ENCODE measurements at regions not wholly inside any gene's neighbourhood (a gene's known extent, or its start where the extent isn't known, plus 50 kb on each side); places are given as distances from the start of the nearest gene placed in this dataset.

- CTCF ChIA-PET (ENCODE audit: partially characterized antibody) = interaction anchor here (0.6 to 2.4 kb wide), 4 partner anchors 24 to 373 kb away, joined by 3 to 10 read pairs (median 6); no protein-coding TSS in a partner anchor
- Histone ChIP-seq H3K9ac (replicated peaks in 1 of 4; ENCODE audit: extremely low read depth in 1 of 4, low read depth in 3 of 4, low read length in 3 of 4) (no peak overlapping the region), H3K36me3 (ENCODE audit: control insufficient read depth in 2 of 4, insufficient read depth in 4 of 4, low read length in 3 of 4) (no peaks in the 10 kb centered on the region)
- no peak for TF ChIP-seq CTCF (IDR thresholded peaks at IDR 0.05; ENCODE audit: control extremely low read depth in 1 of 3, insufficient read depth in 1 of 3, low read depth in 1 of 3, low read length in 3 of 3)
- no peak for TF ChIP-seq RAD21 (IDR thresholded peaks at IDR 0.05 in 1 of 2, conservative IDR thresholded peaks at IDR 0.05 in 1 of 2; ENCODE audit: low read depth in 2 of 2, low read length in 2 of 2)
- TF ChIP-seq POLR2AphosphoS5 (IDR thresholded peaks at IDR 0.05; ENCODE audit: low read depth, low read length) = no peak
- no peak for TF ChIP-seq EP300 (IDR thresholded peaks at IDR 0.05; ENCODE audit: borderline replicate concordance in 1 of 2, low read depth in 2 of 2, low read length in 2 of 2)
- TF ChIP-seq KDM5A (IDR thresholded peaks at IDR 0.05; ENCODE audit: low read length) = no peak
- TF ChIP-seq HDAC6 (IDR thresholded peaks at IDR 0.05; ENCODE audit: low read depth, low read length) = no peak
- no peak for TF ChIP-seq POU5F1 (IDR thresholded peaks at IDR 0.05; ENCODE audit: low read depth, low read length)
- TF ChIP-seq, protein P1, sequence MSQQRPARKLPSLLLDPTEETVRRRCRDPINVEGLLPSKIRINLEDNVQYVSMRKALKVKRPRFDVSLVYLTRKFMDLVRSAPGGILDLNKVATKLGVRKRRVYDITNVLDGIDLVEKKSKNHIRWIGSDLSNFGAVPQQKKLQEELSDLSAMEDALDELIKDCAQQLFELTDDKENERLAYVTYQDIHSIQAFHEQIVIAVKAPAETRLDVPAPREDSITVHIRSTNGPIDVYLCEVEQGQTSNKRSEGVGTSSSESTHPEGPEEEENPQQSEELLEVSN (IDR thresholded peaks at IDR 0.05) = no peak
- no peak for TF ChIP-seq CHD2 (IDR thresholded peaks at IDR 0.05; ENCODE audit: low read length)
- no peak for TF ChIP-seq SIRT6 (IDR thresholded peaks at IDR 0.05; ENCODE audit: low read length)
These were observed 208.9 kb downstream of the PAH start for GRCh38 chr12:102708108-102708507.

More at GRCh38 chr12:102708108-102708507, 208.9 kb downstream of the PAH start:
- H2BK20ac ChIP-seq (ENCODE audit: low read length) = no peak overlapping the region
- no peak for DNase-seq (ENCODE audit: low read depth in 1 of 2, low spot score in 2 of 2)
- no peak overlapping the region for H4K91ac ChIP-seq (replicated peaks; ENCODE audit: insufficient read length, low read length)
- no peak overlapping the region for H3K4ac ChIP-seq (replicated peaks; ENCODE audit: insufficient read length, low read depth, low read length)
- H2BK5ac ChIP-seq (ENCODE audit: low read depth, low read length) = no peak overlapping the region
- no peaks in the 10 kb centered on the region for H3K79me2 ChIP-seq (ENCODE audit: control insufficient read depth in 1 of 2, insufficient read depth in 2 of 2, low read length in 2 of 2)
- H3K18ac ChIP-seq (ENCODE audit: extremely low read depth, low read length) = no peak overlapping the region
- H3K27ac ChIP-seq (ENCODE audit: low read depth, low read length) = no peak overlapping the region
- H3K23ac ChIP-seq (ENCODE audit: insufficient read length) = no peak overlapping the region
- H4K5ac ChIP-seq (ENCODE audit: insufficient read length, low read depth, low read length) = no peak overlapping the region
- 81% methylated on average over 3 of the region's 3 CpGs; no CpG with 5 or more reads in 1 of the 2 experiments for WGBS, 2 experiments (ENCODE audit: extremely low coverage in 1 of 2, insufficient coverage in 1 of 2, insufficient read length in 1 of 2, insufficient replicate concordance in 2 of 2, low coverage in 1 of 2, low lambda C conversion rate in 2 of 2, missing lambda C conversion rate in 1 of 2)
- H3K56ac ChIP-seq (replicated peaks; ENCODE audit: insufficient read length, low read depth, low read length) = no peak overlapping the region
- H2BK120ac ChIP-seq (replicated peaks; ENCODE audit: low read depth, low read length) = no peak overlapping the region
- H2BK12ac ChIP-seq (ENCODE audit: low read depth, low read length) = no peak overlapping the region
- no peak overlapping the region for H3K14ac ChIP-seq (ENCODE audit: insufficient read length)
- H3K23me2 ChIP-seq (ENCODE audit: low read depth, low read length) = no peaks in the 10 kb centered on the region
- POLR2A ChIA-PET (ENCODE audit: partially characterized antibody) = no interaction called here
- no peaks in the 10 kb centered on the region for H3K9me3 ChIP-seq (ENCODE audit: insufficient read depth in 2 of 2, low read depth in 1 of 2, low read length in 1 of 2)
- no peaks in the 10 kb centered on the region for H3K79me1 ChIP-seq (ENCODE audit: low read depth, low read length)
- no peak overlapping the region for H2BK15ac ChIP-seq (ENCODE audit: low read length)
- no peak overlapping the region for H2AK5ac ChIP-seq (ENCODE audit: low read depth, low read length)
- no peaks in the 10 kb centered on the region for H4K20me1 ChIP-seq (replicated peaks in 1 of 2; ENCODE audit: control insufficient read depth in 1 of 2, insufficient read depth in 2 of 2, low read length in 2 of 2)
- H3K4me2 ChIP-seq (ENCODE audit: insufficient read depth in 1 of 2, low read depth in 2 of 2, low read length in 2 of 2) = no peak overlapping the region
- no peaks in the 10 kb centered on the region for H3K4me1 ChIP-seq (replicated peaks in 1 of 4; ENCODE audit: control insufficient read depth in 3 of 4, insufficient read depth in 4 of 4, low read length in 3 of 4)
- H3K27me3 ChIP-seq (replicated peaks in 1 of 4; ENCODE audit: control insufficient read depth in 3 of 4, extremely low read depth in 1 of 4, insufficient read depth in 3 of 4, low read length in 3 of 4) = no peaks in the 10 kb centered on the region
- no peak for FAIRE-seq
- H2AFZ ChIP-seq (ENCODE audit: low read length) = no peak overlapping the region
- H4K8ac ChIP-seq (ENCODE audit: extremely low read depth, insufficient read depth, low read length) = no peak overlapping the region
- H3K4me3 ChIP-seq (ENCODE audit: extremely low read depth in 1 of 4, insufficient read depth in 2 of 4, low read depth in 3 of 4, low read length in 4 of 4) = no peak overlapping the region

Measured in H1 (cell line).